WI38 (cell line): ENCODE measurements at regions not wholly inside any gene's neighbourhood (a gene's known extent, or its start where the extent isn't known, plus 50 kb on each side); places are given as distances from the start of the nearest gene placed in this dataset.

Source experiments
- H3K4me3 ChIP-seq: 2 replicates; pipeline ENCODE4 v1.5.1; 2011; ENCODE audit warnings: low read depth, mild to moderate bottlenecking, control low read depth, low read length
- CTCF ChIP-seq: IDR thresholded peaks from 2 replicates; pipeline ENCODE4 v1.5.1; 2012; ENCODE audit warnings: low read depth, mild to moderate bottlenecking, control low read depth, low read length

GRCh38 chr13:40453351-40454021 lies 213.0 kb downstream of the FOXO1 start:
- H3K4me3 ChIP-seq: no peak overlapping the region
- TF ChIP-seq CTCF: no peak

GRCh38 chr13:40456397-40456953 lies 210.0 kb downstream of the FOXO1 start:
- H3K4me3 ChIP-seq: no peak overlapping the region
- no peak for TF ChIP-seq CTCF

- H3K4me3 ChIP-seq: no peak overlapping the region
- TF ChIP-seq CTCF: no peak
Measured at GRCh38 chr13:40456979-40457553, 209.4 kb downstream of the FOXO1 start.

- no peak for TF ChIP-seq CTCF
- H3K4me3 ChIP-seq: no peak overlapping the region
Measured at GRCh38 chr13:40457929-40458719, 208.3 kb downstream of the FOXO1 start.

GRCh38 chr13:40458720-40458990 lies 207.8 kb downstream of the FOXO1 start:
- H3K4me3 ChIP-seq: no peak overlapping the region
- TF ChIP-seq CTCF: no peak

GRCh38 chr13:40460116-40460515 lies 206.3 kb downstream of the FOXO1 start:
- H3K4me3 ChIP-seq: no peak overlapping the region
- TF ChIP-seq CTCF: no peak
